ENCODE measurements at regions not wholly inside any gene's neighbourhood (a gene's known extent, or its start where the extent isn't known, plus 50 kb on each side); places are given as distances from the start of the nearest gene placed in this dataset.

- no peak for TF ChIP-seq NR1H2 (CRISPR knock-in tag; IDR thresholded peaks at IDR 0.05)
- TF ChIP-seq TCF7 (CRISPR knock-in tag; IDR thresholded peaks at IDR 0.05; ENCODE audit: low read depth), result no peak
- no peak for TF ChIP-seq CTCF (IDR thresholded peaks at IDR 0.05)
- no peak for TF ChIP-seq SP1 (CRISPR knock-in tag; conservative IDR thresholded peaks at IDR 0.05)
- no peak for TF ChIP-seq MXD4 (CRISPR knock-in tag; IDR thresholded peaks at IDR 0.05; ENCODE audit: borderline replicate concordance)
- no peak for TF ChIP-seq NFE2L1 (CRISPR knock-in tag; IDR thresholded peaks at IDR 0.05)
- TF ChIP-seq GTF2I (CRISPR knock-in tag; conservative IDR thresholded peaks at IDR 0.05), result no peak
Measured at GRCh38 chr13:111489301-111489700, 168.9 kb downstream of the TEX29 start.

All from WTC11 (cell line).